ES-I3 (cell line): ENCODE measurements at regions not wholly inside any gene's neighbourhood (a gene's known extent, or its start where the extent isn't known, plus 50 kb on each side); places are given as distances from the start of the nearest gene placed in this dataset.
"Not testable (repeated sequence)": the region's sequence is repeated elsewhere in the genome, so short reads cannot be mapped to it uniquely, and the experiment has no call there.

Source experiments
- H3K36me3 ChIP-seq: 2 replicates; pipeline ENCODE4 v1.6.1; 2013; ENCODE audit warnings: mild to moderate bottlenecking, low read length, control low read depth, moderate library complexity; ENCODE audit not compliant: insufficient read depth
- H3K4me1 ChIP-seq: 2 replicates; pipeline ENCODE4 v1.6.1; 2013; ENCODE audit warnings: mild to moderate bottlenecking, control low read depth, low read length; ENCODE audit not compliant: insufficient read depth
- H3K9ac ChIP-seq: 2 replicates; pipeline ENCODE4 v1.6.1; 2013; ENCODE audit warnings: low read depth, mild to moderate bottlenecking, low read length, moderate library complexity
- H3K9me3 ChIP-seq: 2 replicates; pipeline ENCODE4 v1.6.1; 2013; ENCODE audit warnings: mild to moderate bottlenecking, low read length, moderate library complexity; ENCODE audit not compliant: control insufficient read depth, insufficient read depth

DNA sequence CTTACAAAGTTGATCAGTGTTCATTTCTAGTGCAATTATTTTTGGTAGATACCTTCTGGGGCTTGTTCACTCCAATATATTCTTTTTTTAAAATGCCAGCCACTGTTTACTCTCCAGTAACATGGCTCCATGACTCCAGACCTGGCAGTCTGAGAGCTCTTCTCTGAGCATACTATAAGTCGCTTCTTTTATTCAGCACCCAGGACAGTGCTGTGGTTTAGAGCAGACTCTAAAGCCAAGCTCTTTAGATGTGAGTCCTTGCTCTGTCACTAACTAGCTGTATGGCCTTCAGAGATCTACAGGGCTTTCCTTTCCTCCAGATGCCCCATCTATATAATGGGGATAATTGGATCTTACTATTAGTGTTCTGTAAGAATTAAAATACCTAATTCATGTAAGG lies 200.2 kb upstream of the FAM241A start:
- Histone ChIP-seq H3K4me1 (no peaks in the 10 kb centered on the region), H3K9me3 (no peaks in the 10 kb centered on the region), H3K9ac (no peak overlapping the region), H3K36me3 (no peaks in the 10 kb centered on the region)

DNA sequence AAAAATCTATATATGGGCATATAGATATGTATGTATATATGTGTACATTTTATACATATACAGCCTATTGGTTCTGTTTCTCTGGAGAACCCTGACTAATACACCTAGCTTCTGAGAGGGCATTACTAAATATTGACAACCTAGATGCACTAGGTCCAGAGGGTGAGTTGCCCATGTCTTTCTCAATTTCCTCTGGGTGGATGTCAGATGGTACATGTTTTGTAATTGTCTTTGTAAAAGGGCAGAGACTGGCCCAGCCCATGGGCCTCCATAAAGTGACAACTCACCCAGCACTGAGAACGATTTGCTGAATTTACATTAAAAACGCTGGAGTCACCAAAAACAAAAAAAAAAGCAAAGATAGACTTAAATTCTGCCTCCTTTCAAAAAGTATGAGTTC lies 198.5 kb upstream of the FAM241A start:
- H3K36me3 ChIP-seq, result no peaks in the 10 kb centered on the region
- H3K9me3 ChIP-seq, result no peaks in the 10 kb centered on the region
- H3K9ac ChIP-seq, result no peak overlapping the region
- H3K4me1 ChIP-seq, result no peaks in the 10 kb centered on the region

DNA sequence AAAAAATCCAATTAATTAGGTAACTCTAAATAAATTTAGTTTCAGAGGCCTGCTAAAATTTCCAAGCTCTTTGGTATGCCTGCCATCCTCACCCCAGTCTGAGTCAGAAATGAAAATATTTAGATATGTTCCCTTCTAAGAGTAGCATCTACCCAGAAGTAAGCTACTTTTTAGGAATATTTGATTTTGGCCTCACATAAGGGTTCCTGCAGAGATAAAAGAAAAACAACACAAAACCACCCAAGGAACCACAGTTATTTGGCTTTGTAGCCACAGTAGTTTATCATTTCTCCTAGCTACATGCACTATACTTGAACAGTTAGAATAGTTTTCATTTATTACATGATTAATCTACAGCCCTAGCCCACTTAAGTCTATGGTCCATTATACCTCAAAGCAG lies 192.6 kb upstream of the FAM241A start:
- Histone ChIP-seq H3K9ac (no peak overlapping the region), H3K9me3 (no peaks in the 10 kb centered on the region), H3K4me1 (no peaks in the 10 kb centered on the region), H3K36me3 (no peaks in the 10 kb centered on the region)

DNA sequence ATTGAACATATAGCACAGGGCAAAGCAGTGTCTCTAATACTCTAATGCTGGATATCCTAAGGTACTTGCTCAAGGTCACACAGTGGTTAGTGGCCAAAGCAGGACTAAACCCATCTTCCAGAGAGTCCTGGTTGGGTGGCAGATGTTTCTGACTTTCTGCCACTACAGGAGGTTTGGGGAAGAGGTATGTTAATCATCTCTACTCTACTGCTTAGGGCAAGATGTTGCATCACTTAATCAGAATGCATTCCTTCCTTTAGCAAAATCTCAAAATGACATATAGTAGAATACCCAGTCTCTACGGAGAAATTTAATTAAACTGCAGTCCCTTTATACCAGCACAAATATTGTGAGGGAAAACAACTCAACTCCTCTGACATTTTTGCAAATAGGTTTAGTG lies 190.7 kb upstream of the FAM241A start:
- H3K9ac ChIP-seq, result no peak overlapping the region
- H3K36me3 ChIP-seq, result no peaks in the 10 kb centered on the region
- no peaks in the 10 kb centered on the region for H3K4me1 ChIP-seq
- no peaks in the 10 kb centered on the region for H3K9me3 ChIP-seq

DNA sequence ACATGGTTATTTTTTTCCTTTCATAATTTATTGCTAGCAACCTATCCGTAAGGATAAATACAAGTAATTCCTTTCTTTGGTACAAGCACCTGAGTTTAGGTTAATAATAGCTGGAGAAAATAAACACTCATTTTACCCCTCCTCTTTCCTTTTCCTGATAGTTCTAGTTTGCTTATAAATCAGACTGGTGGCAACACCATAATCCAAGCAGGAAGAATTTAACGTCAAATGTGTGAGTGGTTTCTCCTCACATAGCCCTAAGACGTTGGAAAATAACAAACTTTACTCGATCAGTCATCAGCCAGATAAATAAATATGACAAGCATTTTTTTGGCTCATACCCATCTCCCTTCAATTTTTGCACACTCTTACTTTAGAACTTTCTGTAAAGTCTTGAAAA lies 190.3 kb upstream of the FAM241A start:
- Histone ChIP-seq H3K9me3 (no peaks in the 10 kb centered on the region), H3K9ac (no peak overlapping the region), H3K36me3 (no peaks in the 10 kb centered on the region), H3K4me1 (no peaks in the 10 kb centered on the region)

DNA sequence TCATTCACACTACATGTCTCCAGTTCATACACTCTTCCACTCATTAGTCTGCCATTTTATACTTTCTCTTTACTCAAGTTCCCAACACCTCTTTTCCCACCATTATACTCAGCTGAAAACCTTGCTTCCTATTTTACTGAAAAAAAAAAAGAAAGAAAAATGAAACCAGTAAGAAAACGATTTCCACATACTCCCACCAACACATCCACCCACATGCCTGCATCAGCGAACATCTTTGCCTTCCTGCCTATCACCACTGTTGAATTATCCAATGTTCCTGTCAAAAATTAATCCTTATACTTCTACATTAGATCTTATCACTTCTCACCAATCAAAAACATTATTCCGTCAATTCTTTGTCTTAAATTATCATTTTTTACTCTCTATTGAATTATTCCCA lies 188.1 kb upstream of the FAM241A start:
- Histone ChIP-seq H3K9ac (no peak overlapping the region), H3K9me3 (no peaks in the 10 kb centered on the region), H3K4me1 (no peaks in the 10 kb centered on the region), H3K36me3 (no peaks in the 10 kb centered on the region)

DNA sequence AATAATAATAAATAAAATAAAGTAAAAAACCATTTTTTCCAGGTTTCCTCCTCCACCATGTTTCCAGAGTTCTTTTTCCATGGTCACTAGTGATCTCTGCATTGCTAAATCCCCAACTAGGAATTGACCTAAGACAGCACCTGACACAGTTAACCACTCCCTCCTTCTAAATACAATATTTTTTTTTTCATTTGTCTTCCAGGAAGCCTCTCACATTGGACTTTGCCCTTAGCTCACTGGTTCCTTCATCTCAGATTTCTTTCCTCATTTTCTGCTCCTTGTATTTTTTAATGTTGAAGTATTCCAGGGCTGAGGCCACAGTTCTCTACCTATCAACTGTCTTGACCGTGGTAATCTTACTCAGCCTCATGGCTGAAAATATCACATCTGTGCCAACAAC lies 187.3 kb upstream of the FAM241A start:
- Histone ChIP-seq H3K9me3 (no peaks in the 10 kb centered on the region), H3K36me3 (no peaks in the 10 kb centered on the region), H3K9ac (no peak overlapping the region), H3K4me1 (no peaks in the 10 kb centered on the region)

DNA sequence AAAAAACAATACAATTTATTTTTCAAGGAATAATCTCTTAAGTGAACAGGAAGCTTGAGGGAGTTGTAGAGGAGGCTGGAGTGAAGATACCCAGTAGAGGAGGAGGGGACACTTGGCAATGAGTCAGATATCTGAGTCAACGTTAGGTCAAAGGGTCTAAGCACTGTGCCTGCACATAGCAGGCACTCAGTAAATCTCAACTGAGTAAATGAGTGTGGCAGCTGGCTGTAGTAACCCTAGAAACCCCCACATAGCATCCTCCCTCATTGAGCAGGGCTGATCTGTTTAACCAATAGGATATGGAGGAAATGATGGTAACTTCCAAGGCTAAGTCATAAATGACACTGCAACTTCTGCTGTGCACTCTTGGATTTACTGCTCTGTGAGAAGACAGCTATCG lies 186.0 kb upstream of the FAM241A start:
- no peaks in the 10 kb centered on the region for H3K4me1 ChIP-seq
- H3K36me3 ChIP-seq, result no peaks in the 10 kb centered on the region
- no peak overlapping the region for H3K9ac ChIP-seq
- no peaks in the 10 kb centered on the region for H3K9me3 ChIP-seq

DNA sequence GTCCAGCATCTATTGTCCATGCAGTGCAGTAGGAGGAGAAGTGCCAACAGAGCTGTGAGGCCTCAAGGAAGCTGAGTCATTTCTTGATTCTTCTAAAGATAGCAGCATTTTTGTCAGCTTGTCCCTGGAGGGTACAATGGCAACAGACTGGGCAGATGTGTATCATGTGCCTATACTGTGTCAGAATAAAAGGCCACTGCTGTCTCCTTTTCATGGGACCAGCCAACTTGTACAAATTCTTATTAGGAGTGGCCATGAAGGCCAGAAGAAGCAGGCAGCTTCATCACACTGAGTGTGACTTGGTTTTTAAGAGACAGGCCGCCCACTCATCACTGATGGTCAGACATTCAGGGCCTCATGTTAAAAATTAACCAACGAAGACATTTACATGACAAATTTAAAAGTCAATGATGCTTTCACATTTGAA lies 185.0 kb upstream of the FAM241A start:
- Histone ChIP-seq H3K4me1 (no peaks in the 10 kb centered on the region), H3K36me3 (no peaks in the 10 kb centered on the region), H3K9me3 (no peaks in the 10 kb centered on the region), H3K9ac (no peak overlapping the region)

DNA sequence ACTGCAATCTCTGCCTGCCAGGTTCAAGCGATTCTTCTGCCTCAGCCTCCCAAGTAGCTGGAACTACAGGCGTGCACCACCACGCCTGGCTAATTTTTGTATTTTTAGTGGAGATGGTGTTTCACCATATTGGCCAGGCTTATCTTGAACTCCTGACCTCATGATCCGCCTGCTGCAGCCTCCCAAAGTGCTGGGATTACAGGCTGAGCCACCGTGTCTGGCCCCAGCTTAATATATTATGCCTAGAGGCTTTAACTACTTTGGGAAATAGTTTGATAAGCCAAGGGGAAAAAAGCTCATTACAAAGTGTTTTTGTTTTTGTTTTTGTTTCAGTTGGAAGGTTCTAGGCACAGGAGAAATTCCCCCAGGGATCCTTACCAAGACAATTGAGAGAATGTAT lies 184.2 kb upstream of the FAM241A start:
- H3K4me1 ChIP-seq, H3K9me3 ChIP-seq, H3K9ac ChIP-seq, H3K36me3 ChIP-seq: not testable (repeated sequence)

DNA sequence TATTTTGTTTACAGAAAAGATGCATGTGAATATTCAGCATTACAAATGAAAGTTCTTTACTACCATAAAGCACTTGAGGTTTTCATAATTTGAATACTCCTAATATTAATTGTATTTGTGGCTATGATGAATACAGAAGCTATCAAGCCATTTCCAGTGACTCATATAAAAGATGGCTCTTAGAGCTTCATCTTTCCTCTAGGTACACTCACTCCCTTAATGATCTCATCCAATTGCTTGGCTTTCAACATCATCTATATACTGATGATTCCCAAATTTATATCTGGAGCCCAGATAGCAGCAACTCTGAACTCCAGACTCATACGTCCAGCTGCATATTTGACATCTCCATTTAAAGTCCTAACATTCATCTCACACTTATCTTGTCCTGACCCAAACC lies 183.4 kb upstream of the FAM241A start:
- H3K4me1 ChIP-seq, result no peaks in the 10 kb centered on the region
- no peaks in the 10 kb centered on the region for H3K9me3 ChIP-seq
- H3K9ac ChIP-seq, result no peak overlapping the region
- H3K36me3 ChIP-seq, result no peaks in the 10 kb centered on the region

DNA sequence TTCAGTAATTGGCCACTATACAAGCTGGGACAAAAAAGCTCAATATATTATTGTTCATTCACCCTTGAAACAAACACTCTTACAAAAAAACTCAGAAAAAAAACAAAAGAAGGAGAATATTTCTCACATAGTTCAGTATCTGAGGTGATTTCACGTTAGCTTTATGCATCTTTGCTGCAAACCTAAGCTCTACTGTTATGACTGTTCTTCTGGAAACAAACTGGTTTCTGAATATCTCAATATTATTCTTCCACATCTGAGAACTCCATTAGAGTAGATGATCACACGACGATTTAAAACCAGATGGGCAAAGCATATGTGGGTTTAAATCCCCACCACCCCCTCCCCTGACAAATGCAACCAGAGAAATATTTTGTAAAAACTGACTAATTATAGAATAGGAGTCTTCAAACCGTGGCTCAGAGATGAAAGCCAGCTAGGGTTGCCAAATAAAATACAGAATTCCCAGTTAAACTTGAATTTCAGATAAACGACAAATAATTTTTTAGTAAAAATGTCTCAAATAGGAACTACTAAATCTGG lies 182.0 kb upstream of the FAM241A start:
- Histone ChIP-seq H3K4me1 (no peaks in the 10 kb centered on the region), H3K9ac (no peak overlapping the region), H3K36me3 (no peaks in the 10 kb centered on the region), H3K9me3 (no peaks in the 10 kb centered on the region)

DNA sequence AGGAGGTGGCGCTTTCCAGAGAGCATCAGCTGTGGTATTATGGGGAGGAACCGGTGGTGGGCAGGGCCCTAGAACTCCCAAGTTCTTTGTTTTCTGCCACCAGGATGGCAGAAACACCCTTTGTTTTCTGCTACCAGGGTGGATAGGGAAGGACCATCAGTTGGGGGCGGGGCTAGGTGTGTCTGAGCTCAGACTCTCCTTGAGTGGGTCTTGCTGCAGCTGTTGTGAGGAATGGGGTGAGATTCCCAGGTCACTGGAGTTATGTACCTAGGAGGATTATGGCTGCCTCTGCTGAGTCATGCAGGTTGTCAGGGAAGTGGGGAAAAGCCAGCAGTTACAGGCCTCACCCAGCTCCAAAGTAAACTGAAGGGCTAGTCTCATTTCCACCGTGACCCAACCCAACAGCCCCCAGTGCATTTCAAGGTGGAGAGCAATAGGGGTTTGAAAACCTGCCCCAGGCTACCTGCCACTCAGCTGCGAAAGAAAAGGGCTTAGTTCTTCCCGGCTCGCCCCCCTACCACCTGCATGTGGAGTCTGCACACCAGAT lies 167.8 kb upstream of the FAM241A start:
- H3K4me1 ChIP-seq, result no peaks in the 10 kb centered on the region
- 0 out of 2 replicates have a peak, but pooled peaks cover 5% of the 10 kb centered on the region for H3K9me3 ChIP-seq
- no peak overlapping the region for H3K9ac ChIP-seq
- H3K36me3 ChIP-seq, result no peaks in the 10 kb centered on the region

DNA sequence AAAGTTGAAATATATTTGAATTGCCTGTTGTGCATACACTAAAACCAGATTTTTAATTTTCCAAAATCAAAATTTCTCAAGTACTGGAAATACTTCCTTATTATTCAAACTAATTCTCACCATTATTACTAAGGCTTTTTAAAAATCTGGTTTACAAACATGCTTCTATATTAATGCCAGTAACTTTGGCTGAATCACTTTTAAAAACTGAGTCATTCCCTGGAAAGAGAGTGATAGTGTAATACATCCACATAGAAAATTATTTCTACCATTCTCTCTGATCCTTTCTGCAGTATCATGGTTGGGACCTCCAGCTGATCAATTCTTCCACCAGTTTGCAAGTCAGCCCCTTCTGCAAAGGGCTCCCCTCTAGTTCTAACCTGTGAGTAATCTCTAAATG lies 165.3 kb upstream of the FAM241A start:
- Histone ChIP-seq H3K9me3 (0 out of 2 replicates have a peak, but pooled peaks cover 5% of the 10 kb centered on the region), H3K9ac (no peak overlapping the region), H3K36me3 (no peaks in the 10 kb centered on the region), H3K4me1 (peaks cover 2% of the 10 kb centered on the region; the same call in 1 of the 2 replicates)

DNA sequence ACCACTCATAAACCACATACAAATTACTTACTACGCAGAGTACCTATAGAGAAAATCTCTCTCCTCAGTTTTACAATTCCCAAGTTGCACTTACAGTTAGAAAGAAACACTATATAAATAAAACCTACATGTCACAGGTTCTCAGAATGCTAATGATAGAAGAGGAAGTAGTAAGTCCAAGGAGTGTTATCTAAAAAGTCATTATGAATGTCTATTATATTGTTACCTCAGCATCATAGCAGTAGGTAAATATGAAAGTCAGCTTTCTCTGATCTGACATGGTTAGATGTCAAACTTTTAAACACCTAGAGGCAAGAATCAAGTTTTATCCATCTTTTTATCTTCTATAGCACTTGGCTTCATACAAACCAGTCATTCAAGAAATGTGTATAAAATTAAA lies 163.2 kb upstream of the FAM241A start:
- Histone ChIP-seq H3K9ac (no peak overlapping the region), H3K9me3 (no peaks in the 10 kb centered on the region), H3K36me3 (no peaks in the 10 kb centered on the region), H3K4me1 (peaks cover 12% of the 10 kb centered on the region)
